IMR-90 (cell line): ENCODE measurements at regions not wholly inside any gene's neighbourhood (a gene's known extent, or its start where the extent isn't known, plus 50 kb on each side); places are given as distances from the start of the nearest gene placed in this dataset.

Source experiments
- ATAC-seq: fragments of 200-7000 bp; cut with Tn5 transposase; 2 replicates; pipeline ENCODE4 v1.9.1; 2020; ENCODE audit warnings: low read depth, mild to moderate bottlenecking, moderate library complexity
- BruUV-seq: library from RNA; stranded (reverse); fragments of 400-500 nt; replicated peaks from 2 replicates; lab custom pipeline; 2021; lab: Mats Ljungman, UMichigan
- CTCF ChIA-PET: fragments of 300-600 bp; formaldehyde crosslinking; extraction: SDS; loops from one replicate; lab custom pipeline; 2021; ENCODE audit warnings: antibody characterized with exemption; lab: Yijun Ruan, JAX
- POLR2A ChIA-PET: fragments of 300-600 bp; sonication (Branson Sonifier 250); formaldehyde crosslinking; loops from one replicate; lab custom pipeline; 2022; ENCODE audit warnings: antibody characterized with exemption; ENCODE audit not compliant: unreplicated experiment; lab: Charles Lee
- DNase-seq: peaks from one replicate; pipeline ENCODE4 v3.0.0; 2013
- H2AFZ ChIP-seq: replicated peaks from 2 replicates; pipeline ENCODE3; 2013; ENCODE audit warnings: low read length, mild to moderate bottlenecking; ENCODE audit not compliant: poor library complexity
- H2AK5ac ChIP-seq: 2 replicates; pipeline ENCODE4 v1.6.1; 2013; ENCODE audit warnings: low read depth, low read length, inconsistent platforms
- H2AK9ac ChIP-seq: replicated peaks from 2 replicates; pipeline ENCODE3; 2013; ENCODE audit warnings: mild to moderate bottlenecking, low read depth, low read length, moderate library complexity; ENCODE audit not compliant: poor library complexity
- H2BK120ac ChIP-seq: 2 replicates; pipeline ENCODE4 v1.6.1; 2013; ENCODE audit warnings: low read depth, low read length, inconsistent platforms
- H2BK15ac ChIP-seq: 3 replicates; pipeline ENCODE4 v1.6.1; 2013; ENCODE audit warnings: low read depth, low read length, inconsistent platforms
- H2BK20ac ChIP-seq: 2 replicates; pipeline ENCODE4 v1.6.1; 2013; ENCODE audit warnings: low read depth, mild to moderate bottlenecking, inconsistent platforms, low read length, moderate library complexity
- H2BK5ac ChIP-seq: 2 replicates; pipeline ENCODE4 v1.6.1; 2013; ENCODE audit warnings: mild to moderate bottlenecking, low read depth, low read length, inconsistent platforms; ENCODE audit not compliant: poor library complexity, severe bottlenecking
- H3K14ac ChIP-seq: replicated peaks from 2 replicates; pipeline ENCODE4 v1.6.1; 2013; ENCODE audit warnings: low read depth, low read length, inconsistent platforms
- H3K18ac ChIP-seq: 2 replicates; pipeline ENCODE4 v1.6.1; 2013; ENCODE audit warnings: low read depth, low read length, control low read depth
- H3K23ac ChIP-seq: 2 replicates; pipeline ENCODE4 v1.6.1; 2013; ENCODE audit warnings: low read depth, low read length, inconsistent platforms
- H3K27ac ChIP-seq: 2 replicates; pipeline ENCODE4 v1.5.1; 2013; ENCODE audit warnings: mild to moderate bottlenecking, control low read depth, low read length; ENCODE audit not compliant: insufficient read depth
- H3K27me3 ChIP-seq: 2 replicates; pipeline ENCODE4 v1.6.1; 2013; ENCODE audit warnings: low read length; ENCODE audit not compliant: control insufficient read depth, insufficient read depth
- H3K36me3 ChIP-seq: 2 replicates; pipeline ENCODE4 v1.6.1; 2013; ENCODE audit warnings: low read length, mixed read lengths; ENCODE audit not compliant: control insufficient read depth, insufficient read depth
- H3K4ac ChIP-seq: 2 replicates; pipeline ENCODE4 v1.6.1; 2013; ENCODE audit warnings: low read depth, low read length, inconsistent platforms
- H3K4me1 ChIP-seq: 2 replicates; pipeline ENCODE4 v1.6.1; 2013; ENCODE audit warnings: low read length, mixed read lengths; ENCODE audit not compliant: control insufficient read depth, insufficient read depth
- H3K4me2 ChIP-seq: 2 replicates; pipeline ENCODE4 v1.6.1; 2013; ENCODE audit warnings: low read depth, mild to moderate bottlenecking, control low read depth, low read length, moderate library complexity
- H3K4me3 ChIP-seq: 2 replicates; pipeline ENCODE4 v1.5.1; 2013; ENCODE audit warnings: low read depth, mild to moderate bottlenecking, control low read depth, low read length, moderate library complexity; ENCODE audit not compliant: insufficient read depth
- H3K56ac ChIP-seq: 2 replicates; pipeline ENCODE4 v1.6.1; 2013; ENCODE audit warnings: low read length, inconsistent platforms; ENCODE audit not compliant: insufficient read depth; ENCODE audit errors: extremely low read depth
- H3K79me1 ChIP-seq, 2 experiments: 2 replicates each; pipeline ENCODE4 v1.6.1; 2013; ENCODE audit warnings: low read length in 2 of 2, inconsistent platforms in 1 of 2, low read depth in 1 of 2
- H3K9ac ChIP-seq: 2 replicates; pipeline ENCODE4 v1.6.1; 2013; ENCODE audit warnings: low read depth, low read length, control low read depth
- H3K9me1 ChIP-seq: 2 replicates; pipeline ENCODE4 v1.6.1; 2013; ENCODE audit warnings: low read length, inconsistent platforms; ENCODE audit not compliant: insufficient read depth
- H3K9me3 ChIP-seq: 2 replicates; pipeline ENCODE4 v1.6.1; 2013; ENCODE audit warnings: low read length; ENCODE audit not compliant: control insufficient read depth, insufficient read depth
- H4K20me1 ChIP-seq: 2 replicates; pipeline ENCODE4 v1.6.1; 2013; ENCODE audit warnings: low read length, inconsistent platforms; ENCODE audit not compliant: insufficient read depth
- H4K5ac ChIP-seq: 2 replicates; pipeline ENCODE4 v1.6.1; 2013; ENCODE audit warnings: mild to moderate bottlenecking, low read depth, low read length, control low read depth
- H4K8ac ChIP-seq, 2 experiments: 2 replicates each; pipeline ENCODE4 v1.6.1; 2013; ENCODE audit warnings: low read depth in 2 of 2, low read length in 2 of 2, control low read depth in 1 of 2, inconsistent platforms in 1 of 2
- H4K91ac ChIP-seq: 2 replicates; pipeline ENCODE4 v1.6.1; 2013; ENCODE audit warnings: low read depth, low read length, inconsistent platforms; ENCODE audit not compliant: insufficient read depth
- BHLHE40 ChIP-seq: fragments of 150-350 bp; IDR thresholded peaks from 2 replicates; pipeline ENCODE4 v1.6.1; 2016; ENCODE audit warnings: mild to moderate bottlenecking, low read depth, low read length
- CHD1 ChIP-seq: IDR thresholded peaks from 2 replicates; pipeline ENCODE4 v1.6.1; 2012; ENCODE audit warnings: low read depth, low read length, improper control_type of control experiment
- FOS ChIP-seq: fragments of 150-350 bp; IDR thresholded peaks from 2 replicates; pipeline ENCODE4 v1.6.1; 2016; ENCODE audit warnings: low read depth, low read length
- MAZ ChIP-seq: IDR thresholded peaks from 2 replicates; pipeline ENCODE4 v1.6.1; 2012; ENCODE audit warnings: low read depth, mild to moderate bottlenecking, low read length, improper control_type of control experiment, moderate library complexity, borderline replicate concordance
- RCOR1 ChIP-seq: IDR thresholded peaks from 2 replicates; pipeline ENCODE4 v1.6.1; 2012; ENCODE audit warnings: mild to moderate bottlenecking, low read length, improper control_type of control experiment; ENCODE audit not compliant: insufficient replicate concordance
- WGBS, 2 experiments: methylation state at CpG; one replicate each; pipeline versions ENCODE4 v1.1.5 to v1.1.7; 2013; ENCODE audit warnings: missing lambda C conversion rate in 2 of 2; ENCODE audit not compliant: insufficient read length in 1 of 2; ENCODE audit errors: extremely low coverage in 2 of 2; 5-methylcytosine and 5-hydroxymethylcytosine counted together
- dilution Hi-C: fragments of 300-500 bp; cut with HindIII; formaldehyde crosslinking; loops from one replicate; pipeline ENCODE4 v1.14.3; 2018; ENCODE audit warnings: low sequenced_read_pairs; ENCODE audit not compliant: unreplicated experiment
- in situ Hi-C: fragments of 300-500 bp; cut with MboI; formaldehyde crosslinking; loops from 3 replicates; pipeline ENCODE4 v1.14.3; 2019; ENCODE audit warnings: low sequenced_read_pairs, inconsistent platforms, mixed read lengths
- intact Hi-C: fragments of 100-400 bp; cut with micrococcal nuclease; formaldehyde crosslinking; loops from 2 replicates; pipeline ENCODE4 v1.10.0; 2022

GRCh38 chr1:192491804-192492554 lies 83.6 kb upstream of the RGS1 start:
- 0 out of 2 replicates have a peak overlapping the region, but pooled peaks have one; percentile 31 for H3K23ac ChIP-seq
- 0 out of 2 replicates have a peak, but pooled peaks cover 2% of the 10 kb centered on the region for H3K4me1 ChIP-seq
- TF ChIP-seq BHLHE40: no peak
- no peak for TF ChIP-seq CHD1
- TF ChIP-seq FOS: no peak
- no peak for TF ChIP-seq RCOR1
- no peak for TF ChIP-seq MAZ
- no peak overlapping the region for H3K4me3 ChIP-seq
- dilution Hi-C loops (loop anchor here (25.0 kb wide), 1 partner anchor 520 kb away; no protein-coding TSS in a partner anchor), in situ Hi-C loops (no loop called here), intact Hi-C loops (no loop called here)
- H3K9me3 ChIP-seq: no peaks in the 10 kb centered on the region
- no peak overlapping the region; the same call in 1 of the 2 replicates for H3K14ac ChIP-seq
- H2AK9ac ChIP-seq: no peak overlapping the region
- H2BK120ac ChIP-seq: no peak overlapping the region; the same call in 1 of the 2 replicates
- no peak overlapping the region for H4K5ac ChIP-seq
- no peaks in the 10 kb centered on the region; the same call in 1 of the 2 replicates for H3K9me1 ChIP-seq
- H3K56ac ChIP-seq: no peak overlapping the region
- H4K8ac ChIP-seq: peak overlapping the region in 1 of 2 experiments; percentile 56; a peak in 1 of 4 replicates
- POLR2A ChIA-PET: no interaction called here
- H2BK20ac ChIP-seq: no peak overlapping the region
- H3K27ac ChIP-seq: no peak overlapping the region
- no peak overlapping the region for H4K91ac ChIP-seq
- no TSS peak for BruUV-seq
- no peaks in the 10 kb centered on the region for H4K20me1 ChIP-seq
- no peak overlapping the region for H2BK15ac ChIP-seq
- ATAC-seq (peak; percentile 50), DNase-seq (peak; percentile 45)
- H3K79me1 ChIP-seq: no peaks in the 10 kb centered on the region
- H3K9ac ChIP-seq: no peak overlapping the region
- no peak overlapping the region; the same call in 1 of the 2 replicates for H3K18ac ChIP-seq
- H2AK5ac ChIP-seq: peak overlapping the region; percentile 27; the same call in 1 of the 2 replicates
- no peak overlapping the region for H3K4me2 ChIP-seq
- H3K36me3 ChIP-seq: no peaks in the 10 kb centered on the region
- WGBS, 2 experiments: 100% methylated on average over 1 of the region's 2 CpGs; no CpG with 5 or more reads in 1 of the 2 experiments
- H2AFZ ChIP-seq: no peak overlapping the region
- CTCF ChIA-PET: interaction anchor here (1.8 kb wide), 1 partner anchor 15 kb away, joined by 3 read pairs; no protein-coding TSS in a partner anchor
- no peaks in the 10 kb centered on the region for H3K27me3 ChIP-seq
- H2BK5ac ChIP-seq: no peak overlapping the region
- H3K4ac ChIP-seq: no peak overlapping the region
